Activated CD8-positive, alpha-beta T cell treated with anti-CD3 and anti-CD28 coated beads for 36 hours (primary cell): ENCODE measurements at regions not wholly inside any gene's neighbourhood (a gene's known extent, or its start where the extent isn't known, plus 50 kb on each side); places are given as distances from the start of the nearest gene placed in this dataset.

Experiments
- ATAC-seq: fragments of 200-7000 bp; cut with Tn5 transposase; one replicate; pipeline ENCODE4 v1.10.0; 2021; ENCODE audit warnings: mild to moderate bottlenecking, moderate library complexity
- CTCF ChIA-PET: fragments of 350-600 bp; sonication (Branson Sonifier 250); formaldehyde crosslinking; loops from one replicate; lab custom pipeline; 2021; ENCODE audit warnings: antibody characterized with exemption; lab: Charles Lee
- POLR2A ChIA-PET: fragments of 350-600 bp; sonication (Branson Sonifier 250); formaldehyde crosslinking; loops from one replicate; lab custom pipeline; 2021; ENCODE audit warnings: antibody characterized with exemption; lab: Charles Lee
- DNase-seq: peaks from one replicate; pipeline ENCODE4 v3.0.0-alpha.2; 2020
- H3K27ac Mint-ChIP-seq: one replicate; pipeline ENCODE4 v1.8.0; 2021; ENCODE audit warnings: mild to moderate bottlenecking, mixed read lengths
- H3K27me3 Mint-ChIP-seq: one replicate; pipeline ENCODE4 v1.8.0; 2021; ENCODE audit warnings: mixed read lengths
- H3K36me3 Mint-ChIP-seq: one replicate; pipeline ENCODE4 v1.8.0; 2021; ENCODE audit warnings: low read depth, mixed read lengths
- H3K4me1 Mint-ChIP-seq: one replicate; pipeline ENCODE4 v1.8.0; 2021; ENCODE audit warnings: low read depth, mixed read lengths
- H3K4me3 Mint-ChIP-seq: one replicate; pipeline ENCODE4 v1.8.0; 2021; ENCODE audit warnings: mild to moderate bottlenecking, moderate library complexity, mixed read lengths
- H3K9me3 Mint-ChIP-seq: one replicate; pipeline ENCODE4 v1.8.0; 2021; ENCODE audit warnings: mixed read lengths
- intact Hi-C: fragments of 100-400 bp; cut with micrococcal nuclease; formaldehyde crosslinking; loops from one replicate; pipeline ENCODE4 v1.10.0; 2022
- TF ChIP-seq, protein P1 (sequence below): fragments of 200-600 bp; IDR thresholded peaks from one replicate; pipeline ENCODE4 v1.8.0; 2022; ENCODE audit warnings: antibody characterized with exemption, mild to moderate bottlenecking

DNA sequence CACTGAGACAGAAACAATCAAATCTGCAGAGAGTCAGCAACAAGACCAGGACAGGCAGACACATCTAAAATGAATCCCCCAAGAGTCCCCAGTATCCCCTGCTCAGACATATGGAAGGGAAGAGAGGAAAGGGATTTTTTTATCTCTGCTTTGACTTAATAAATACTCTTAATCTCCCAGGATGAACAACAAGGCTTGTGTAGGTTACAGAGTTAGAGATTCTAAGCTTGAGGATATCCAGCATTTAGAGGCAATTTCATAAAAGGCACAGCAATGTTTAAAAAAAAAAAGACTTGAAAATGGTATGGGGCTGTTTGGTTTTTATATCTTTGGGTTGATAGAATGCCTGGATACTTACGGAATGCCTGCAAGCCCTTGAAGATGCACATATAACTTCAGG is 199.9 kb downstream of the ARL4C start:
- H3K4me1 Mint-ChIP-seq: peaks cover 69% of the 10 kb centered on the region
- H3K36me3 Mint-ChIP-seq: no peaks in the 10 kb centered on the region
- DNase-seq: no peak
- TF ChIP-seq, protein P1, sequence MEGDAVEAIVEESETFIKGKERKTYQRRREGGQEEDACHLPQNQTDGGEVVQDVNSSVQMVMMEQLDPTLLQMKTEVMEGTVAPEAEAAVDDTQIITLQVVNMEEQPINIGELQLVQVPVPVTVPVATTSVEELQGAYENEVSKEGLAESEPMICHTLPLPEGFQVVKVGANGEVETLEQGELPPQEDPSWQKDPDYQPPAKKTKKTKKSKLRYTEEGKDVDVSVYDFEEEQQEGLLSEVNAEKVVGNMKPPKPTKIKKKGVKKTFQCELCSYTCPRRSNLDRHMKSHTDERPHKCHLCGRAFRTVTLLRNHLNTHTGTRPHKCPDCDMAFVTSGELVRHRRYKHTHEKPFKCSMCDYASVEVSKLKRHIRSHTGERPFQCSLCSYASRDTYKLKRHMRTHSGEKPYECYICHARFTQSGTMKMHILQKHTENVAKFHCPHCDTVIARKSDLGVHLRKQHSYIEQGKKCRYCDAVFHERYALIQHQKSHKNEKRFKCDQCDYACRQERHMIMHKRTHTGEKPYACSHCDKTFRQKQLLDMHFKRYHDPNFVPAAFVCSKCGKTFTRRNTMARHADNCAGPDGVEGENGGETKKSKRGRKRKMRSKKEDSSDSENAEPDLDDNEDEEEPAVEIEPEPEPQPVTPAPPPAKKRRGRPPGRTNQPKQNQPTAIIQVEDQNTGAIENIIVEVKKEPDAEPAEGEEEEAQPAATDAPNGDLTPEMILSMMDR: no peak
- POLR2A ChIA-PET: interaction anchor here (1.4 kb wide), 2 partner anchors 12 to 199 kb away, joined by 4 to 5 read pairs; no protein-coding TSS in a partner anchor
- H3K9me3 Mint-ChIP-seq: no peaks in the 10 kb centered on the region
- no peaks in the 10 kb centered on the region for H3K27me3 Mint-ChIP-seq
- intact Hi-C loops: no loop called here
- no peak for ATAC-seq
- no peak overlapping the region for H3K4me3 Mint-ChIP-seq
- no peak overlapping the region for H3K27ac Mint-ChIP-seq
- CTCF ChIA-PET: interaction anchor here (1.0 kb wide), 1 partner anchor 12 kb away, joined by 3 read pairs; no protein-coding TSS in a partner anchor

DNA sequence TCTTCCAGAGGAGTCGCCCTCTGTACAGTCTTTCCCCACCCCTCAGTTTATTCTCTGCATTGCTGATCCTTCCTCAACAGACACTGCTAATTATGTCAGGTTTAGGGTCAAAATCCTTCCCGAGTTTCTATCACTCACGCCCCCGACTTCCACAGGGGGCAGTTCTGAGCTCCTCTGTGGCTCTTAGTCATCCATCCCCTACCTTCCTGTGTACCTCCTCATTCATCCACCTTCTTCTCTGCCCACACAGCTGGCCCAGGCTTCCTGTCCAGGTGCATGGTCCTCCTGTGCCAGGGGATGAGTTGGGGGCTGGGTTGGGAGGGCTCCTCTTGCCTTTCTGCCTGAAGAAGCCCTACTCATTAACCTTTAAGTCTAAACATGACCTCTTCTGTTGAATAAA is 202.9 kb downstream of the ARL4C start:
- TF ChIP-seq, protein P1: no peak
- peak overlapping the region; percentile 34 for H3K4me3 Mint-ChIP-seq
- intact Hi-C loops: loop anchor here (2.0 to 5.0 kb wide), 3 partner anchors 15 to 197 kb away; no protein-coding TSS in a partner anchor
- H3K4me1 Mint-ChIP-seq: peaks cover 80% of the 10 kb centered on the region
- ChIA-PET POLR2A (interaction anchor here (1.4 kb wide), 1 partner anchor 15 kb away, joined by 6 read pairs; no protein-coding TSS in a partner anchor), CTCF (no interaction called here)
- peak overlapping the region; percentile 99 for H3K27ac Mint-ChIP-seq
- ATAC-seq (no peak), DNase-seq (no peak)
- no peaks in the 10 kb centered on the region for H3K9me3 Mint-ChIP-seq
- H3K36me3 Mint-ChIP-seq: no peaks in the 10 kb centered on the region
- no peaks in the 10 kb centered on the region for H3K27me3 Mint-ChIP-seq

DNA sequence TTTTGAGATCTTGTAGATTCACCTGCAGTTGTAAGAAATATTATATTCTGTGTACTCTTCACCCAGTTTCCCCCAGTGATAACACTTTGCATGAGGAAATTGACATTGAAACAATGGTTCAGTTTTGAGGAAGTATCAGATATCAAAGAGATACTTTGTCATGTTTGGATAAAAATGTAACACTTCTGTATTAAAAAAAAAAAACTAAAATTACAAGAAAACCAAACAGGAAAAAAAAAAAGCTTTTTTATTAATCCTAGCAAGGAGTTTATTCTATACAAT is 204.0 kb downstream of the ARL4C start:
- Mint-ChIP-seq H3K4me3 (peak overlapping the region; percentile 50), H3K9me3 (no peaks in the 10 kb centered on the region), H3K27ac (peak overlapping the region; percentile 99), H3K4me1 (peaks cover 81% of the 10 kb centered on the region), H3K36me3 (no peaks in the 10 kb centered on the region), H3K27me3 (no peaks in the 10 kb centered on the region)
- TF ChIP-seq, protein P1: no peak
- intact Hi-C loops: loop anchor here (2.0 to 5.0 kb wide), 3 partner anchors 16 to 198 kb away; no protein-coding TSS in a partner anchor
- POLR2A ChIA-PET: interaction anchor here (0.7 to 2.4 kb wide), 12 partner anchors 8 to 203 kb away, joined by 3 to 10 read pairs (median 4); no protein-coding TSS in a partner anchor
- ATAC-seq: no peak
- DNase-seq: no peak
- CTCF ChIA-PET: interaction anchor here (0.7 to 1.2 kb wide), 8 partner anchors 15 to 202 kb away, joined by 3 to 4 read pairs (median 3); no protein-coding TSS in a partner anchor

DNA sequence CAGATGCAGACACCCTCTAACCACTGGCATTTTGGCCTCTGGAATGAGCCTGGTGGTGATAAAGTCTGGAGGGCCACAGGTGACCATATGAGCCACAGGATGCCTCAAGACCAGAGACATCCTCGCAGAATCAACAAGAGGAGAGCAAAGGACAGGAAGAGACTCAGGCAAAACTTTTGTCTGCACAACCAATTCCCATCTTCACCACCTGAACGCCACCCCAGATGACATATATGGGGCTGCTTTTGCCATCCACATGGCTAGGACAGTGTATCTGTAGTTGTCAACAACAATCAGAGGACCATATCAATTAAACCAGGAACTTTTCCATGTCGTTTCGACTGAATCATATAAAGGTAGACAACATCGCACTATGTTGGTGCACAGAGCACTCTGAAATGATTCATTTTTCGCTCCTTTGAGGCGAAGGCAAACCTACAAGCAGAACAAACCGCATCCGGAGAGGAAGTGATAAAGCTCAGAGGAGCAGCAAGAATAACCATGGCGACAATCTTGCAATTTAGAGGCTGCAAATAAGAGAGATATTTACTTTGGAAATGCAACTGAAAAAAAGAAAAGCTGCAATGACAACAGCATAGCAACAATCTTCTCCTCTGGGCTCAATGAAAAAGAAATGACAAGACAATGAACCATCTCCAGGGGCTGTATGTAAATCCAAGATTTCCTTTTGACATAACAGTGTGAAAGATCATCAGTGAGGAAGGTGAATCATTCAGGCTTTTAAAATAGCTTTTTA is 204.5 kb downstream of the ARL4C start:
- ATAC-seq: peak; percentile 60
- H3K27ac Mint-ChIP-seq: peak overlapping the region; percentile 99
- CTCF ChIA-PET: interaction anchor here (0.7 to 1.7 kb wide), 13 partner anchors 12 to 253 kb away, joined by 3 to 5 read pairs (median 3); no protein-coding TSS in a partner anchor
- no peaks in the 10 kb centered on the region for H3K27me3 Mint-ChIP-seq
- intact Hi-C loops: loop anchor here (2.0 to 5.0 kb wide), 3 partner anchors 16 to 198 kb away; no protein-coding TSS in a partner anchor
- H3K4me3 Mint-ChIP-seq: peak overlapping the region; percentile 50
- POLR2A ChIA-PET: interaction anchor here (0.7 to 3.4 kb wide), 17 partner anchors 9 to 204 kb away, joined by 3 to 14 read pairs (median 5); no protein-coding TSS in a partner anchor
- peak; percentile 78 for DNase-seq
- no peaks in the 10 kb centered on the region for H3K9me3 Mint-ChIP-seq
- no peaks in the 10 kb centered on the region for H3K36me3 Mint-ChIP-seq
- H3K4me1 Mint-ChIP-seq: peaks cover 80% of the 10 kb centered on the region
- TF ChIP-seq, protein P1: no peak
